ENCODE measurements at regions not wholly inside any gene's neighbourhood (a gene's known extent, or its start where the extent isn't known, plus 50 kb on each side); places are given as distances from the start of the nearest gene placed in this dataset.

GRCh38 chr2:156790343-156791037, 354.3 kb downstream of the GPD2 start:
- Histone ChIP-seq H3K4me3 (ENCODE audit: low read depth in 1 of 5, low read length in 5 of 5) (no peak overlapping the region), H3K27ac (ENCODE audit: low read depth, low read length) (no peak overlapping the region), H3K27me3 (ENCODE audit: control insufficient read depth in 5 of 5, insufficient read depth in 4 of 5, low read length in 5 of 5) (no peaks in the 10 kb centered on the region)

GRCh38 chr2:156792242-156792840, 356.2 kb downstream of the GPD2 start:
- H3K36me3 ChIP-seq (ENCODE audit: control insufficient read depth in 5 of 5, insufficient read depth in 5 of 5, low read length in 5 of 5), result no peaks in the 10 kb centered on the region
- H3K27ac ChIP-seq (ENCODE audit: low read depth, low read length), result no peak overlapping the region
- H3K9me3 ChIP-seq (ENCODE audit: control insufficient read depth in 5 of 5, low read length in 5 of 5), result no peaks in the 10 kb centered on the region
- no peaks in the 10 kb centered on the region for H3K27me3 ChIP-seq (ENCODE audit: control insufficient read depth in 5 of 5, insufficient read depth in 4 of 5, low read length in 5 of 5)
- no peak overlapping the region for H3K9ac ChIP-seq (ENCODE audit: low read length in 5 of 5)
- no peaks in the 10 kb centered on the region for H3K4me1 ChIP-seq (ENCODE audit: control insufficient read depth in 5 of 5, insufficient read depth in 5 of 5, low read length in 5 of 5)
- no peak overlapping the region for H3K4me3 ChIP-seq (ENCODE audit: low read depth in 1 of 5, low read length in 5 of 5)

More at GRCh38 chr2:156790343-156791037, 354.3 kb downstream of the GPD2 start:
- H3K9ac ChIP-seq (ENCODE audit: low read length in 5 of 5), result no peak overlapping the region
- H3K4me1 ChIP-seq (ENCODE audit: control insufficient read depth in 5 of 5, insufficient read depth in 5 of 5, low read length in 5 of 5), result no peaks in the 10 kb centered on the region
- no peaks in the 10 kb centered on the region for H3K36me3 ChIP-seq (ENCODE audit: control insufficient read depth in 5 of 5, insufficient read depth in 5 of 5, low read length in 5 of 5)
- no peaks in the 10 kb centered on the region for H3K9me3 ChIP-seq (ENCODE audit: control insufficient read depth in 5 of 5, low read length in 5 of 5)

- H3K9me3 ChIP-seq (ENCODE audit: control insufficient read depth in 5 of 5, low read length in 5 of 5), result no peaks in the 10 kb centered on the region
- no peak overlapping the region for H3K9ac ChIP-seq (ENCODE audit: low read length in 5 of 5)
- no peak overlapping the region for H3K4me3 ChIP-seq (ENCODE audit: low read depth in 1 of 5, low read length in 5 of 5)
Observed at GRCh38 chr2:156797832-156798231, 361.7 kb downstream of the GPD2 start.

GRCh38 chr2:156800065-156800653, 364.0 kb downstream of the GPD2 start:
- H3K27ac ChIP-seq (ENCODE audit: low read depth, low read length), result no peak overlapping the region
- H3K9me3 ChIP-seq (ENCODE audit: control insufficient read depth in 5 of 5, low read length in 5 of 5), result no peaks in the 10 kb centered on the region
- H3K4me1 ChIP-seq (ENCODE audit: control insufficient read depth in 5 of 5, insufficient read depth in 5 of 5, low read length in 5 of 5), result no peaks in the 10 kb centered on the region
- no peaks in the 10 kb centered on the region for H3K36me3 ChIP-seq (ENCODE audit: control insufficient read depth in 5 of 5, insufficient read depth in 5 of 5, low read length in 5 of 5)
- H3K9ac ChIP-seq (ENCODE audit: low read length in 5 of 5), result no peak overlapping the region
- no peaks in the 10 kb centered on the region for H3K27me3 ChIP-seq (ENCODE audit: control insufficient read depth in 5 of 5, insufficient read depth in 4 of 5, low read length in 5 of 5)
- H3K4me3 ChIP-seq (ENCODE audit: low read depth in 1 of 5, low read length in 5 of 5), result no peak overlapping the region

More at GRCh38 chr2:156797832-156798231, 361.7 kb downstream of the GPD2 start:
- Histone ChIP-seq H3K36me3 (ENCODE audit: control insufficient read depth in 5 of 5, insufficient read depth in 5 of 5, low read length in 5 of 5) (no peaks in the 10 kb centered on the region), H3K27ac (ENCODE audit: low read depth, low read length) (no peak overlapping the region), H3K4me1 (ENCODE audit: control insufficient read depth in 5 of 5, insufficient read depth in 5 of 5, low read length in 5 of 5) (no peaks in the 10 kb centered on the region), H3K27me3 (ENCODE audit: control insufficient read depth in 5 of 5, insufficient read depth in 4 of 5, low read length in 5 of 5) (no peaks in the 10 kb centered on the region)

GRCh38 chr2:156800781-156801361, 364.7 kb downstream of the GPD2 start:
- Histone ChIP-seq H3K36me3 (ENCODE audit: control insufficient read depth in 5 of 5, insufficient read depth in 5 of 5, low read length in 5 of 5) (no peaks in the 10 kb centered on the region), H3K4me1 (ENCODE audit: control insufficient read depth in 5 of 5, insufficient read depth in 5 of 5, low read length in 5 of 5) (no peaks in the 10 kb centered on the region), H3K9me3 (ENCODE audit: control insufficient read depth in 5 of 5, low read length in 5 of 5) (no peaks in the 10 kb centered on the region), H3K27ac (ENCODE audit: low read depth, low read length) (no peak overlapping the region), H3K4me3 (ENCODE audit: low read depth in 1 of 5, low read length in 5 of 5) (no peak overlapping the region), H3K9ac (ENCODE audit: low read length in 5 of 5) (no peak overlapping the region), H3K27me3 (ENCODE audit: control insufficient read depth in 5 of 5, insufficient read depth in 4 of 5, low read length in 5 of 5) (no peaks in the 10 kb centered on the region)

- Histone ChIP-seq H3K9me3 (ENCODE audit: control insufficient read depth in 5 of 5, low read length in 5 of 5) (no peaks in the 10 kb centered on the region), H3K4me3 (ENCODE audit: low read depth in 1 of 5, low read length in 5 of 5) (no peak overlapping the region), H3K9ac (ENCODE audit: low read length in 5 of 5) (no peak overlapping the region), H3K27me3 (ENCODE audit: control insufficient read depth in 5 of 5, insufficient read depth in 4 of 5, low read length in 5 of 5) (no peaks in the 10 kb centered on the region), H3K27ac (ENCODE audit: low read depth, low read length) (no peak overlapping the region), H3K36me3 (ENCODE audit: control insufficient read depth in 5 of 5, insufficient read depth in 5 of 5, low read length in 5 of 5) (no peaks in the 10 kb centered on the region), H3K4me1 (ENCODE audit: control insufficient read depth in 5 of 5, insufficient read depth in 5 of 5, low read length in 5 of 5) (no peaks in the 10 kb centered on the region)
Observed at GRCh38 chr2:156803243-156803642, 367.1 kb downstream of the GPD2 start.

GRCh38 chr2:156803967-156804366, 367.8 kb downstream of the GPD2 start:
- no peaks in the 10 kb centered on the region for H3K9me3 ChIP-seq (ENCODE audit: control insufficient read depth in 5 of 5, low read length in 5 of 5)
- H3K9ac ChIP-seq (ENCODE audit: low read length in 5 of 5), result no peak overlapping the region
- H3K4me1 ChIP-seq (ENCODE audit: control insufficient read depth in 5 of 5, insufficient read depth in 5 of 5, low read length in 5 of 5), result no peaks in the 10 kb centered on the region
- H3K27ac ChIP-seq (ENCODE audit: low read depth, low read length), result no peak overlapping the region
- no peak overlapping the region for H3K4me3 ChIP-seq (ENCODE audit: low read depth in 1 of 5, low read length in 5 of 5)
- H3K27me3 ChIP-seq (ENCODE audit: control insufficient read depth in 5 of 5, insufficient read depth in 4 of 5, low read length in 5 of 5), result no peaks in the 10 kb centered on the region
- no peaks in the 10 kb centered on the region for H3K36me3 ChIP-seq (ENCODE audit: control insufficient read depth in 5 of 5, insufficient read depth in 5 of 5, low read length in 5 of 5)

- no peaks in the 10 kb centered on the region for H3K27me3 ChIP-seq (ENCODE audit: control insufficient read depth in 5 of 5, insufficient read depth in 4 of 5, low read length in 5 of 5)
- H3K4me3 ChIP-seq (ENCODE audit: low read depth in 1 of 5, low read length in 5 of 5), result no peak overlapping the region
- no peak overlapping the region for H3K9ac ChIP-seq (ENCODE audit: low read length in 5 of 5)
- H3K27ac ChIP-seq (ENCODE audit: low read depth, low read length), result no peak overlapping the region
- no peaks in the 10 kb centered on the region for H3K9me3 ChIP-seq (ENCODE audit: control insufficient read depth in 5 of 5, low read length in 5 of 5)
- H3K36me3 ChIP-seq (ENCODE audit: control insufficient read depth in 5 of 5, insufficient read depth in 5 of 5, low read length in 5 of 5), result no peaks in the 10 kb centered on the region
- H3K4me1 ChIP-seq (ENCODE audit: control insufficient read depth in 5 of 5, insufficient read depth in 5 of 5, low read length in 5 of 5), result no peaks in the 10 kb centered on the region
Observed at GRCh38 chr2:156810094-156810493, 373.9 kb downstream of the GPD2 start.

- Histone ChIP-seq H3K4me3 (ENCODE audit: low read depth in 1 of 5, low read length in 5 of 5) (no peak overlapping the region), H3K27me3 (ENCODE audit: control insufficient read depth in 5 of 5, insufficient read depth in 4 of 5, low read length in 5 of 5) (no peaks in the 10 kb centered on the region), H3K36me3 (ENCODE audit: control insufficient read depth in 5 of 5, insufficient read depth in 5 of 5, low read length in 5 of 5) (no peaks in the 10 kb centered on the region), H3K4me1 (ENCODE audit: control insufficient read depth in 5 of 5, insufficient read depth in 5 of 5, low read length in 5 of 5) (no peaks in the 10 kb centered on the region), H3K9ac (ENCODE audit: low read length in 5 of 5) (no peak overlapping the region), H3K27ac (ENCODE audit: low read depth, low read length) (no peak overlapping the region), H3K9me3 (ENCODE audit: control insufficient read depth in 5 of 5, low read length in 5 of 5) (no peaks in the 10 kb centered on the region)
Observed at GRCh38 chr2:156812496-156812895, 376.3 kb downstream of the GPD2 start.

GRCh38 chr2:156817430-156817829, 381.3 kb downstream of the GPD2 start:
- Histone ChIP-seq H3K4me3 (ENCODE audit: low read depth in 1 of 5, low read length in 5 of 5) (no peak overlapping the region), H3K4me1 (ENCODE audit: control insufficient read depth in 5 of 5, insufficient read depth in 5 of 5, low read length in 5 of 5) (no peaks in the 10 kb centered on the region), H3K9ac (ENCODE audit: low read length in 5 of 5) (no peak overlapping the region)

More at GRCh38 chr2:156817430-156817829, 381.3 kb downstream of the GPD2 start:
- H3K9me3 ChIP-seq (ENCODE audit: control insufficient read depth in 5 of 5, low read length in 5 of 5), result no peaks in the 10 kb centered on the region
- no peak overlapping the region for H3K27ac ChIP-seq (ENCODE audit: low read depth, low read length)
- H3K36me3 ChIP-seq (ENCODE audit: control insufficient read depth in 5 of 5, insufficient read depth in 5 of 5, low read length in 5 of 5), result no peaks in the 10 kb centered on the region
- no peaks in the 10 kb centered on the region for H3K27me3 ChIP-seq (ENCODE audit: control insufficient read depth in 5 of 5, insufficient read depth in 4 of 5, low read length in 5 of 5)

All from subcutaneous abdominal adipose tissue (tissue), 5 donors.